Glomerular visceral epithelial cell (primary cell): ENCODE measurements at regions not wholly inside any gene's neighbourhood (a gene's known extent, or its start where the extent isn't known, plus 50 kb on each side); places are given as distances from the start of the nearest gene placed in this dataset.

ENCODE experiments used
- DNase-seq: peaks from one replicate; pipeline ENCODE4 v3.0.0-alpha.2; 2016; ENCODE audit errors: extremely low spot score

- no peak for DNase-seq
These were observed 140.2 kb upstream of the PJA1 start for GRCh38 chrX:69305333-69306062.

GRCh38 chrX:69303231-69303630, 138.0 kb upstream of the PJA1 start:
- DNase-seq: no peak

- no peak for DNase-seq
These were observed 134.9 kb upstream of the PJA1 start for GRCh38 chrX:69299951-69300714.

- no peak for DNase-seq
These were observed 134.0 kb upstream of the PJA1 start for GRCh38 chrX:69299285-69299684.

GRCh38 chrX:69298466-69299140, 133.3 kb upstream of the PJA1 start:
- DNase-seq: no peak

- DNase-seq: no peak
These were observed 132.3 kb upstream of the PJA1 start for GRCh38 chrX:69297506-69297905.

- DNase-seq: no peak
These were observed 128.7 kb upstream of the PJA1 start for GRCh38 chrX:69293776-69294601.

- no peak for DNase-seq
These were observed 125.9 kb upstream of the PJA1 start for GRCh38 chrX:69291116-69291515.

- no peak for DNase-seq
These were observed 125.0 kb upstream of the PJA1 start for GRCh38 chrX:69290292-69290691.

GRCh38 chrX:69289793-69290123, 124.5 kb upstream of the PJA1 start:
- DNase-seq: no peak

- DNase-seq: no peak
These were observed 124.0 kb upstream of the PJA1 start for GRCh38 chrX:69289046-69289792.

- DNase-seq: no peak
These were observed 121.8 kb upstream of the PJA1 start for GRCh38 chrX:69287095-69287494.

- no peak for DNase-seq
These were observed 121.3 kb upstream of the PJA1 start for GRCh38 chrX:69286565-69286906.

GRCh38 chrX:69285881-69286564, 120.8 kb upstream of the PJA1 start:
- DNase-seq: peak; percentile 12

GRCh38 chrX:69285401-69285877, 120.2 kb upstream of the PJA1 start:
- DNase-seq: no peak

- DNase-seq: no peak
These were observed 119.2 kb upstream of the PJA1 start for GRCh38 chrX:69284491-69284890.

- DNase-seq: no peak
These were observed 117.8 kb upstream of the PJA1 start for GRCh38 chrX:69282893-69283690.

- DNase-seq: no peak
These were observed 115.7 kb upstream of the PJA1 start for GRCh38 chrX:69280933-69281332.

- DNase-seq: no peak
These were observed 114.0 kb upstream of the PJA1 start for GRCh38 chrX:69279234-69279633.
